GM18519 (cell line): ENCODE measurements at regions not wholly inside any gene's neighbourhood (a gene's known extent, or its start where the extent isn't known, plus 50 kb on each side); places are given as distances from the start of the nearest gene placed in this dataset.
"Not testable (repeated sequence)": the region's sequence is repeated elsewhere in the genome, so short reads cannot be mapped to it uniquely, and the experiment has no call there.

Experiments used
- ATAC-seq: cut with Tn5 transposase; IDR thresholded peaks from one replicate; pipeline ENCODE4 v1.9.1; 2021; ENCODE audit warnings: mild to moderate bottlenecking, moderate library complexity; ENCODE audit not compliant: unreplicated experiment, low FRiP score

GRCh38 chr2:35228584-35228983 is 1127.0 kb upstream of the CRIM1 start:
- no peak for ATAC-seq

- no peak for ATAC-seq
Observed at GRCh38 chr2:35220461-35220860, 1135.1 kb upstream of the CRIM1 start.

GRCh38 chr2:35204881-35205280 is 1150.7 kb upstream of the CRIM1 start:
- no peak for ATAC-seq

GRCh38 chr2:35204323-35204722 is 1151.3 kb upstream of the CRIM1 start:
- ATAC-seq, result no peak

GRCh38 chr2:35199298-35199697 is 1156.3 kb upstream of the CRIM1 start:
- ATAC-seq, result no peak

- no peak for ATAC-seq
Observed at GRCh38 chr2:35185861-35186412, 1169.6 kb upstream of the CRIM1 start.

GRCh38 chr2:35184471-35184870 is 1171.1 kb upstream of the CRIM1 start:
- ATAC-seq, result no peak

- not testable (repeated sequence) for ATAC-seq
Observed at GRCh38 chr2:35176726-35177125, 1178.9 kb upstream of the CRIM1 start.

- ATAC-seq, result no peak
Observed at GRCh38 chr2:35174845-35175244, 1180.7 kb upstream of the CRIM1 start.

GRCh38 chr2:35172687-35173086 is 1182.9 kb upstream of the CRIM1 start:
- no peak for ATAC-seq

- ATAC-seq, result no peak
Observed at GRCh38 chr2:35168351-35168750, 1187.2 kb upstream of the CRIM1 start.

GRCh38 chr2:35163948-35164347 is 1191.6 kb upstream of the CRIM1 start:
- ATAC-seq, result no peak

GRCh38 chr2:35160871-35161270 is 1194.7 kb upstream of the CRIM1 start:
- no peak for ATAC-seq

GRCh38 chr2:35125871-35126270 is 1229.7 kb upstream of the CRIM1 start:
- ATAC-seq, result no peak

GRCh38 chr2:35125278-35125677 is 1230.3 kb upstream of the CRIM1 start:
- no peak for ATAC-seq

GRCh38 chr2:35116151-35116550 is 1239.4 kb upstream of the CRIM1 start:
- no peak for ATAC-seq

- no peak for ATAC-seq
Observed at GRCh38 chr2:35114765-35115164, 1240.8 kb upstream of the CRIM1 start.

GRCh38 chr2:35112367-35112766 is 1243.2 kb upstream of the CRIM1 start:
- not testable (repeated sequence) for ATAC-seq

- ATAC-seq, result no peak
Observed at GRCh38 chr2:35104309-35104708, 1251.3 kb upstream of the CRIM1 start.

- no peak for ATAC-seq
Observed at GRCh38 chr2:35099342-35099741, 1256.2 kb upstream of the CRIM1 start.

- ATAC-seq, result no peak
Observed at GRCh38 chr2:35082072-35082471, 1273.5 kb upstream of the CRIM1 start.

GRCh38 chr2:35081622-35082015 is 1274.0 kb upstream of the CRIM1 start:
- no peak for ATAC-seq

GRCh38 chr2:35081001-35081621 is 1274.5 kb upstream of the CRIM1 start:
- ATAC-seq, result no peak
